22Rv1 (cell line): ENCODE measurements at regions not wholly inside any gene's neighbourhood (a gene's known extent, or its start where the extent isn't known, plus 50 kb on each side); places are given as distances from the start of the nearest gene placed in this dataset.

ENCODE experiments used
- ZFX ChIP-seq: fragments of 450-650 bp; IDR thresholded peaks from 2 replicates; pipeline ENCODE4 v1.6.1; 2017; ENCODE audit warnings: antibody characterized with exemption, borderline replicate concordance
- TF ChIP-seq, protein P1 (sequence below): fragments of 450-650 bp; IDR thresholded peaks from 2 replicates; pipeline ENCODE4 v1.5.1; 2017; ENCODE audit warnings: mild to moderate bottlenecking

DNA sequence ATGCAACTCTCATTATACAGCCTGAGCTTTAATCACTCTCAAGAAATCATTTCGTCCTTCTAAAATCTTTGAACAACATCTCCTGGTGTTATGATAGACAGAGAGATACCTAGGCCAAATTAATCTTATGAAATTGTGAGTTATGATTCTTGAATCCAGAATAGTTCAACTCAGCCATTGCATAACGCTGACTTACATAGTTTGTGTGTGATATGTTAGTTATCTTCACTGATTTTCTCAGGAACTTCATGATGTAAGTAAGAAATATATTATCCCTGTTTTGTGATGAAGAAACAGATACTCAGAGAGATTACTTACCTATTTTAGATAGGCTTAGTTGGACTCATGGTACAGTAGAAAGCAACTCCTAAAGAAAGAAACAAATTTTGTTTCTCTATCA lies 684.4 kb downstream of the ZEB2 start:
- TF ChIP-seq, protein P1, sequence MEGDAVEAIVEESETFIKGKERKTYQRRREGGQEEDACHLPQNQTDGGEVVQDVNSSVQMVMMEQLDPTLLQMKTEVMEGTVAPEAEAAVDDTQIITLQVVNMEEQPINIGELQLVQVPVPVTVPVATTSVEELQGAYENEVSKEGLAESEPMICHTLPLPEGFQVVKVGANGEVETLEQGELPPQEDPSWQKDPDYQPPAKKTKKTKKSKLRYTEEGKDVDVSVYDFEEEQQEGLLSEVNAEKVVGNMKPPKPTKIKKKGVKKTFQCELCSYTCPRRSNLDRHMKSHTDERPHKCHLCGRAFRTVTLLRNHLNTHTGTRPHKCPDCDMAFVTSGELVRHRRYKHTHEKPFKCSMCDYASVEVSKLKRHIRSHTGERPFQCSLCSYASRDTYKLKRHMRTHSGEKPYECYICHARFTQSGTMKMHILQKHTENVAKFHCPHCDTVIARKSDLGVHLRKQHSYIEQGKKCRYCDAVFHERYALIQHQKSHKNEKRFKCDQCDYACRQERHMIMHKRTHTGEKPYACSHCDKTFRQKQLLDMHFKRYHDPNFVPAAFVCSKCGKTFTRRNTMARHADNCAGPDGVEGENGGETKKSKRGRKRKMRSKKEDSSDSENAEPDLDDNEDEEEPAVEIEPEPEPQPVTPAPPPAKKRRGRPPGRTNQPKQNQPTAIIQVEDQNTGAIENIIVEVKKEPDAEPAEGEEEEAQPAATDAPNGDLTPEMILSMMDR = no peak
- TF ChIP-seq ZFX = no peak
